NCI-H2081 treated with DMSO at 0.1 percent for 48 hours (cell line): ENCODE measurements at regions not wholly inside any gene's neighbourhood (a gene's known extent, or its start where the extent isn't known, plus 50 kb on each side); places are given as distances from the start of the nearest gene placed in this dataset.
"Not testable (repeated sequence)": the region's sequence is repeated elsewhere in the genome, so short reads cannot be mapped to it uniquely, and the experiment has no call there.

Experiments used
- DNase-seq: peaks from one replicate; lab custom pipeline; 2025; lab: John Stamatoyannopoulos, UW

- DNase-seq, result not testable (repeated sequence)
Observed at GRCh38 chr5:71822065-71822464, 103.0 kb downstream of the CARTPT start.

GRCh38 chr5:71825992-71826391, 106.9 kb downstream of the CARTPT start:
- no peak for DNase-seq

DNA sequence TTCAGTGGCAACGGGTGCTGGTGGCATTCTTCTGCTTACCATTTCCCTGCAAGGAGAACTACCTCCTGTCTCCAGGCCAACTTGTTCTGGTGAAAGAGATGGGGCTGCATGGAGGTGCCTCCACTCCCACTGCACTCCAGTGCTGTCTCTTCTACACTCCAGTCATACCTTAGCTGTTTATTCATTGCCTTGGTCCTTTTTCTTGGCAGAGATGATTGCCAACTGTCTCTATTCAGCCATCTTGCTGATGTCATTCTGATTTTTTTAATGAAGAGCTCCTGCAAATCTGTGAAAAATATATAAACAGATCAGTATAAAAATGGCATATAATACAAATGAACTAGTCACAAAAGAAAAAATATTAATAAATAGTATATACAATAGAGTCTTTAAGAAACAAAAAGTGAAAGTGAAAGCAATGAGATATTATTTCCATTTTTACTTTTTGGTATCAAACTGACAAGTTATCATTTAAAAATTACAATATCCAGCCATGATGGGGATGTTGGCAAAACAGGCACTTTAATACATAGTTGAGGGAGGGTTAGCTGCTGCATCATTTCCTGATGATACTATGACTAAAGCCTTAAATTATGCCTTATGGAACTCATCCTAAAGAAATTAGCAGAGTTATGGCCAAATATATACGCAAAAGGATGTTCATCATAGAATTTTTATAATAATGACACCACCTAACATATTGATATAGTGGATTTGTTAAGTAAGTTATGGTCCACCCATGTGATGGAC, 109.4 kb downstream of the CARTPT start:
- DNase-seq, result no peak

DNA sequence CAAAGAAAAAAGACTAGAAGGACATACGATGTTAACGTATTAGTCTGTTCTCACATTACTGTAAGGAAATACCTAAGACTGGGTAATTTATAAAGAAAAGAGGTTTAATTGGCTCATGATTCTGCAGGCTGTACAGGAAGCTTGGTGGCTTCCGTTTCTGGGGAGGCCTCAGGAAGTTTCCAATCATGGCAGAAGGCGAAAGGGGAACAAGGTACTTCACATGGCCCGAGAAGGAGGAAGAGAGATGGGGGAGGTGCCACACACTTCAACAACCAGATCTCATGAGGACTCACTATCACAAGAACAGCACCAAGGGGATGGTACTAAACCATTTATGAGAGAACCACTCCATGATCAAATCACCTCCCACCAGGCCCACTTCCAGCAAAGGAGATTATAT, 110.1 kb downstream of the CARTPT start:
- no peak for DNase-seq

GRCh38 chr5:71830681-71831539, 111.8 kb downstream of the CARTPT start:
- no peak for DNase-seq

GRCh38 chr5:71832812-71833715, 114.0 kb downstream of the CARTPT start:
- no peak for DNase-seq

DNA sequence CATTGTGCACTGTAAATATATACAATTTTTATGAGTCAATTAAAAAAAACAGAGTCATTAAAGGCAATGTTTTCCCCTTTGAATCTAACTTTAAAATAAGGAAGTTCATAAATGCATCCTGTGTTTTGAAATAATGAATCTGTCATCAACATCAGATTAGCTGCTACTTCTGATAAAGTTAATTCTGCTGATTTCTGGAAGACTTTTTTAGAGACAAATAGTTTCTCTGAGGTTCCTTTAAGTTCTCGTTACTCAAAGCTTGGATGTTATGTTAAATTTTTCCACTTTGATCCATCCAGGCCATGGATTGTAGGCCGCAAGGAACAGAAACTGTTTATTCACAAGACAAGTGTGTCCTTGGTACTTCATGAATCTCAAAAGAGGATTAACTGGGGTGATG, 115.5 kb downstream of the CARTPT start:
- DNase-seq, result no peak

DNA sequence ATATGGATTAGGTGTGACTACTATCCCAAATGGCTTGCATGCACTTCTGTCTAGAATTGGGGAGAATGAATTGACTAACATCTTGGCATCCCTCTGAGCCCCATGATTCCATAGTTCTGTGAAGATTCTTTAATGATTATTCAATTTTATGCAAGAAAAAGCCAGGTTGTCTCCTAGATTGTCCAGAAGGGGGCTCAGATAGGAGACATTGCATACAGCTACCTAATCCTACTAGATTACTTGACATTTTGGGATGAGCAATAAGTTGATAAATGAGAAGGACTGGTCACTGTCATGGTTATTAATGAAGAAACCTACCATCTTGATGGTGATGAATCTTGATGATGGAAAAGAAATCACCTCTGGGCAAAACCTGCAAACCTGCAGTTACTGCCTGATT, 117.0 kb downstream of the CARTPT start:
- no peak for DNase-seq

GRCh38 chr5:71836559-71837112, 117.6 kb downstream of the CARTPT start:
- no peak for DNase-seq

GRCh38 chr5:71838286-71838685, 119.2 kb downstream of the CARTPT start:
- DNase-seq, result no peak

- no peak for DNase-seq
Observed at GRCh38 chr5:71839096-71839884, 120.2 kb downstream of the CARTPT start.

DNA sequence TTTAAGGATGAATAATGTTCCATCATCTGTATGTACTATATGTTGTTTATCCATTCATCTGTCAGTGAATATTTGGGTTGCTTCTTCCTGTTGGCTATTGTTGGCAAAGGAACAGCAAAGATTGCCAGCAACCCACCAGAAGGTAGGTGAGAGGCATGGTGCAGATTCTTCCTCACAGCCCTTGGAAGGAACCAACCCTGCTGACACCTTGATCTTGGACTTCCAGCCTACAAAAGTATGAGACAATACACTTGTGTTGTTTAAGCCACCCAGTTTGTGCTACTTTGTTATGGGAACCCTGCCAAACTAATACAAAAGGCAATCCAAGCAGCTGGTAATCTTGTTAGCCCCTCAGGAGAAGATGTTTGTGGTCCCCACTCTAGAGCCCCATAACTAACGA, 122.0 kb downstream of the CARTPT start:
- DNase-seq, result no peak

- DNase-seq, result no peak
Observed at GRCh38 chr5:71843111-71843510, 124.0 kb downstream of the CARTPT start.

DNA sequence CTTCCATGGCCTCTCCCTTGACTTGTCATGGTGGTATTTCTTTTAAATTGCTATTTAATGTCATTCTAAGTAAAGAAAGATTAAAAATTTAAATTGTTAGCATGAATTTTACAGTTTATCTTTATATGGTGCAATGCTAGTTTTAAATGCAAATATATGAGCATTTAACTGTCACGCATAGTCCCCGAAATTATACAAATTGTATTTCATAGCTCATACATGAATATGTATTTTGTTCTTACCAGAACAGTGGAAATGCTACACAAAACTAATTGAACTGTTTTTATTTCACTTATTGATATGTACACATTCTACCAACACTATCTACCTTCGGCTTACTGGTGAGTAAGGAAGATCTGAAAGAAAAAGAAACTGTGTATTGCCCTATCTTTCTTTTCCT, 125.8 kb downstream of the CARTPT start:
- no peak for DNase-seq

GRCh38 chr5:71859515-71859914, 140.4 kb downstream of the CARTPT start:
- no peak for DNase-seq

- DNase-seq, result no peak
Observed at GRCh38 chr5:71860048-71860447, 141.0 kb downstream of the CARTPT start.

- no peak for DNase-seq
Observed at GRCh38 chr5:71861682-71862081, 142.6 kb downstream of the CARTPT start.

- no peak for DNase-seq
Observed at GRCh38 chr5:71862087-71862486, 143.0 kb downstream of the CARTPT start.

- no peak for DNase-seq
Observed at GRCh38 chr5:71862507-71863060, 143.5 kb downstream of the CARTPT start.

- no peak for DNase-seq
Observed at GRCh38 chr5:71864730-71865601, 145.9 kb downstream of the CARTPT start.
